ENCODE measurements at regions not wholly inside any gene's neighbourhood (a gene's known extent, or its start where the extent isn't known, plus 50 kb on each side); places are given as distances from the start of the nearest gene placed in this dataset.

DNA sequence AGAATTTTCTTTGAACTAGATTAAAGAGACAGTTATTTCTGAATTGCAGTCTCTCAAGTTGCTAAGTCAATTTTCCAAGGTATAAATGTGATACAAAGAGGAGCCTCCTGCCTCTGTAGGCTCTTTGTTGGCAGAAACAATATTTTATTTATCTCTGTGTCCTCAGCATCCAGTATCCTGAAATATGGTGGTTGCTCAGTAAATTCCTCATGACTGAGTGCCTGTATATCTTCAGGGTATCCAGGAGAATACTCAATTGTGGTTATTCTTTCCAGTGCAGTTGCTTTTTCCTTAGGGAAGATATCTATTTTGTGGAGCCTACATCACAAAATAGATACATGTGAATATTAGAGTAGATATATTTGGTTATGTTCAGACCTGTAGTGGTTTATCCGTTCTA lies 144.8 kb upstream of the FERD3L start:
- no peaks in the 10 kb centered on the region for H3K27me3 Mint-ChIP-seq
- Histone ChIP-seq H3K27me3 (replicated peaks in 1 of 4; ENCODE audit: control extremely low read depth in 1 of 4, control insufficient read depth in 3 of 4, insufficient read depth in 4 of 4, low read length in 3 of 4) (no peaks in the 10 kb centered on the region), H3K4me3 (ENCODE audit: control extremely low read depth in 1 of 5, extremely low read depth in 1 of 5, insufficient read depth in 1 of 5, low read depth in 2 of 5, low read length in 4 of 5) (no peak overlapping the region), H3K79me2 (ENCODE audit: control insufficient read depth, insufficient read depth, low read length) (no peaks in the 10 kb centered on the region), H3K4me2 (replicated peaks; ENCODE audit: low read depth, low read length, poor library complexity, severe bottlenecking) (no peak overlapping the region), H2AFZ (ENCODE audit: insufficient read depth, low read depth, low read length, poor library complexity, severe bottlenecking) (no peak overlapping the region), H3K27ac (ENCODE audit: low read length in 2 of 2) (no peak overlapping the region), H3K9ac (ENCODE audit: low read length) (no peak overlapping the region), H3K36me3 (replicated peaks in 1 of 2; ENCODE audit: control extremely low read depth in 1 of 2, control insufficient read depth in 1 of 2, extremely low read depth in 1 of 2, insufficient read depth in 2 of 2, low read length in 1 of 2) (no peaks in the 10 kb centered on the region), H3K9me3 (ENCODE audit: control extremely low read depth in 1 of 3, control insufficient read depth in 2 of 3, insufficient read depth in 1 of 3, low read length in 2 of 3) (no peaks in the 10 kb centered on the region), H3K4me1 (ENCODE audit: control insufficient read depth in 2 of 2, insufficient read depth in 2 of 2, low read length in 2 of 2) (no peaks in the 10 kb centered on the region), H4K20me1 (ENCODE audit: control insufficient read depth, insufficient read depth, low read length, poor library complexity, severe bottlenecking) (no peaks in the 10 kb centered on the region)
- TF ChIP-seq EZH2 (IDR thresholded peaks at IDR 0.05; ENCODE audit: borderline replicate concordance, insufficient read depth, low read depth, low read length, poor library complexity, severe bottlenecking): no peak
- TF ChIP-seq, protein P1, sequence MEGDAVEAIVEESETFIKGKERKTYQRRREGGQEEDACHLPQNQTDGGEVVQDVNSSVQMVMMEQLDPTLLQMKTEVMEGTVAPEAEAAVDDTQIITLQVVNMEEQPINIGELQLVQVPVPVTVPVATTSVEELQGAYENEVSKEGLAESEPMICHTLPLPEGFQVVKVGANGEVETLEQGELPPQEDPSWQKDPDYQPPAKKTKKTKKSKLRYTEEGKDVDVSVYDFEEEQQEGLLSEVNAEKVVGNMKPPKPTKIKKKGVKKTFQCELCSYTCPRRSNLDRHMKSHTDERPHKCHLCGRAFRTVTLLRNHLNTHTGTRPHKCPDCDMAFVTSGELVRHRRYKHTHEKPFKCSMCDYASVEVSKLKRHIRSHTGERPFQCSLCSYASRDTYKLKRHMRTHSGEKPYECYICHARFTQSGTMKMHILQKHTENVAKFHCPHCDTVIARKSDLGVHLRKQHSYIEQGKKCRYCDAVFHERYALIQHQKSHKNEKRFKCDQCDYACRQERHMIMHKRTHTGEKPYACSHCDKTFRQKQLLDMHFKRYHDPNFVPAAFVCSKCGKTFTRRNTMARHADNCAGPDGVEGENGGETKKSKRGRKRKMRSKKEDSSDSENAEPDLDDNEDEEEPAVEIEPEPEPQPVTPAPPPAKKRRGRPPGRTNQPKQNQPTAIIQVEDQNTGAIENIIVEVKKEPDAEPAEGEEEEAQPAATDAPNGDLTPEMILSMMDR (IDR thresholded peaks at IDR 0.05): no peak
- WGBS (ENCODE audit: insufficient coverage): no CpG with 5 or more reads among the region's 1 CpG
- no peak overlapping the region for H3K4me3 Mint-ChIP-seq
- DNase-seq (no peak), ATAC-seq (ENCODE audit: low read depth) (no peak)
- no peak overlapping the region for H3K27ac Mint-ChIP-seq
- CTCF ChIA-PET: no interaction called here
- H3K4me1 Mint-ChIP-seq: no peaks in the 10 kb centered on the region
- POLR2A ChIA-PET: no interaction called here
- intact Hi-C loops (cut with micrococcal nuclease): no loop called here
- H3K9me3 Mint-ChIP-seq (ENCODE audit: insufficient read depth): no peaks in the 10 kb centered on the region

DNA sequence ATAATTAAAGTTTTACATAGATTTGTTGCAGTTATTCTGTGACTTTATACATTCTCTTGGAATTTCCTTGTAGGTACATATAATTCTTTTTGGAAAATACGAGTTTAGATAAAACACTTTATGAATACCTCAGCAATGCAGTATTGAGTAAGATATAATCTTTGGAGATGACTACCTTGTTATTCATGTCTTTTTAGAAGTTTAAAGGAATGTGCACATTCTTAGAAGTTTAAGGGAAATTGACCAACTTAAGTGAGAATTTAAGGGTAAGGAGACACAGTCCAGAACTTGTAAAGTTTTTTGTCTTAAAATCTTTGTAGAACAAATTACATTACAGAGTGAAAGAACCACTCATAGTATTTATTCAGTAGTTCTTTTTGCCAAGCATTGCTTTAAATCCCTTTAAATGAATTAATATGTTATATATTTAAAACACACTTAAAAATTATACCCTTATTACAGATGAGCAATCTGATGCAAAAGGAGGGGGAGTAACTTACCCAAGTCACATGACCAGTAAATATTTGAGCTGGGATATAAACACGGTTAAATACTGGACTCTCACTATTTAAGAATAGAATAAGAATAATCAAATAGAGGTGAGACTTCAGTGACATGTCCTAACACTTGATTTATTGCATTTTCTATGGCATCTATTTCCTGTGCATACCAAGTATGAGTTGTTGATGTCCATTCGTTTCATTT lies 139.5 kb upstream of the FERD3L start:
- no peaks in the 10 kb centered on the region for H3K9me3 Mint-ChIP-seq (ENCODE audit: insufficient read depth)

More for the DNA sequence above, 139.5 kb upstream of the FERD3L start:
- Histone ChIP-seq H2AFZ (ENCODE audit: insufficient read depth, low read depth, low read length, poor library complexity, severe bottlenecking) (no peak overlapping the region), H3K27ac (ENCODE audit: low read length in 2 of 2) (no peak overlapping the region), H3K4me2 (replicated peaks; ENCODE audit: low read depth, low read length, poor library complexity, severe bottlenecking) (no peak overlapping the region), H3K9ac (ENCODE audit: low read length) (no peak overlapping the region), H3K27me3 (replicated peaks in 1 of 4; ENCODE audit: control extremely low read depth in 1 of 4, control insufficient read depth in 3 of 4, insufficient read depth in 4 of 4, low read length in 3 of 4) (no peaks in the 10 kb centered on the region), H4K20me1 (ENCODE audit: control insufficient read depth, insufficient read depth, low read length, poor library complexity, severe bottlenecking) (no peaks in the 10 kb centered on the region), H3K4me1 (ENCODE audit: control insufficient read depth in 2 of 2, insufficient read depth in 2 of 2, low read length in 2 of 2) (no peaks in the 10 kb centered on the region), H3K4me3 (ENCODE audit: control extremely low read depth in 1 of 5, extremely low read depth in 1 of 5, insufficient read depth in 1 of 5, low read depth in 2 of 5, low read length in 4 of 5) (no peak overlapping the region), H3K36me3 (replicated peaks in 1 of 2; ENCODE audit: control extremely low read depth in 1 of 2, control insufficient read depth in 1 of 2, extremely low read depth in 1 of 2, insufficient read depth in 2 of 2, low read length in 1 of 2) (no peaks in the 10 kb centered on the region), H3K9me3 (ENCODE audit: control extremely low read depth in 1 of 3, control insufficient read depth in 2 of 3, insufficient read depth in 1 of 3, low read length in 2 of 3) (no peaks in the 10 kb centered on the region), H3K79me2 (ENCODE audit: control insufficient read depth, insufficient read depth, low read length) (no peaks in the 10 kb centered on the region)
- DNase-seq: no peak
- POLR2A ChIA-PET: no interaction called here
- CTCF ChIA-PET: no interaction called here
- H3K4me1 Mint-ChIP-seq: no peaks in the 10 kb centered on the region
- WGBS (ENCODE audit: insufficient coverage): no CpG with 5 or more reads among the region's 3 CpGs
- no peak for ATAC-seq (ENCODE audit: low read depth)
- TF ChIP-seq, protein P1 (IDR thresholded peaks at IDR 0.05): no peak
- TF ChIP-seq EZH2 (IDR thresholded peaks at IDR 0.05; ENCODE audit: borderline replicate concordance, insufficient read depth, low read depth, low read length, poor library complexity, severe bottlenecking): no peak
- no peak overlapping the region for H3K27ac Mint-ChIP-seq
- no peak overlapping the region for H3K4me3 Mint-ChIP-seq
- intact Hi-C loops (cut with micrococcal nuclease): no loop called here
- no peaks in the 10 kb centered on the region for H3K27me3 Mint-ChIP-seq

Data from B cell (primary cell).